ENCODE measurements at regions not wholly inside any gene's neighbourhood (a gene's known extent, or its start where the extent isn't known, plus 50 kb on each side); places are given as distances from the start of the nearest gene placed in this dataset.

DNA sequence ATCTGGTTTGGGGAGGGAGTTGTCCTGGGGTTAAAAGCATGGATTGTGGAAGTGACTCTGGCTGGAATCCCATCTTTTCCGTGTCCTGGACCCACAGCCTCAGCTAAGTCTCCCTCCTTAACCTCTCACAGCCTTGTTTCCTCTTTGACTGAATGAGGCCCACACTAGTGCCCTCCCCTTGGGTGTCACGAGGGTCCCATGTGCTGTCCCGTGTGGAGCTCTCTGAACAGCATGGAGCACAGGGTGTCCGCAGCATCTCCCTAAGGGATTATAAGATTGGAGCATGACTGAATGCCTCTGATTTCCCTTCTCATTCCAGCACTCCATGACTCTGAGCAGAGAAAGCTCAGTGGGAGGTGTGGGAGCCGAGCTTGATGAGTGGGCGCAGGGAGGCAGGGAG, 182.5 kb downstream of the TEX29 start:
- DNase-seq, result no peak

DNA sequence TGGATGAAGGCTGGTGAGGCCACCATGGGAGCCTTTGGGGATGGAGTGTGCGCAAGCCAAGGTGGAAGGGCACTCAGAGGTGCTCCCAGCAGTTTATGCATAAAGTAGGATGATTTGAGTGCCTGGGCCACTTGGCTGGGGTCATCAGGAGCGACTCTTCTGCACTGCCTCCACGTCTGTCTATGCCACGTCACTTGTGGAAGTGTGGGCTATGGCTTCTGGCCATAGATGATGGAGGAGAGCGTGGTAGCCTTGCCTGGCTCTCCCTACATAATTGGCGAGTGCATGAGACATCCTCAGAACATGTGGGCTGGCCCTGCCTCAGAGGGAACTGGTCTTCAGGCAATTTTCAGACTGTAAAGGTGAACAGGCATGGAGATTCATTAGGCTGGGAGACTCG, 182.9 kb downstream of the TEX29 start:
- DNase-seq, result no peak

DNA sequence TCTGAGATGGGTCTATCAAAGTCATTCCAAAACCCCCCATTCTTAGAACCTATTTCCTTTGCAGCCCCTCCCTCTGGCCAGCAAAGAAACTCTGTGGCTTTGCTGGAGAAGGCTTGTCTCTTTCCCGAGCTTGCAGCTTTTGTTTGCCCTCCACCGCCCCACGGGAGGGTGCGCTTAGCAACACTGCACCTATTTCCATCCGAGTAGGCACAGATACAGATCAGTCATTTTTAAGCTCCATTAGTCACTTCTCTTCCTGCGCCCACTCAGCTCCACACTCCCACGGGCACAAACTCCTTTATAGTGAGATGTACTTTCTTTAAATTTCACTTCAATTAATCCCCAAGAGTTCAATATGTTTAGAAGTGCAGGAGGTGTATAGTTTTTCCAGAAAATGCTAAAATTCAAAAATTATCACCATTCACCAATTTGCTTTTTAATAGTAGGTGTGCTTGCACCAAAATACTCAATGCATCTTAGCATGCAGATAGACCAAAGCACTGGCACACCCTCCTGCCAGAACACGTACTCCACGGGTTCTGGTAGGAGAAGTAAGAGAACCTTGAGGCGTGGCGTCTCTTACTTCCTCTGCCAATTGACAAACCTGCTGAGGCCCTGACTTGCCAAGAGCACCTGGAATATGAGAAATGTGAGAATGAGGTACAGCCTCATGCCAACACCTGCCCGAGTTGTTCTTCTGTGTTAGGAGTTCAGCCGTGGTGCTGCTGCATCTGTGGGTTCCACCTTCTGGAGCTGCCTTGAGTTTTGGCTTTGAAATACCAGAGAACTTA, 183.7 kb downstream of the TEX29 start:
- DNase-seq, result no peak

DNA sequence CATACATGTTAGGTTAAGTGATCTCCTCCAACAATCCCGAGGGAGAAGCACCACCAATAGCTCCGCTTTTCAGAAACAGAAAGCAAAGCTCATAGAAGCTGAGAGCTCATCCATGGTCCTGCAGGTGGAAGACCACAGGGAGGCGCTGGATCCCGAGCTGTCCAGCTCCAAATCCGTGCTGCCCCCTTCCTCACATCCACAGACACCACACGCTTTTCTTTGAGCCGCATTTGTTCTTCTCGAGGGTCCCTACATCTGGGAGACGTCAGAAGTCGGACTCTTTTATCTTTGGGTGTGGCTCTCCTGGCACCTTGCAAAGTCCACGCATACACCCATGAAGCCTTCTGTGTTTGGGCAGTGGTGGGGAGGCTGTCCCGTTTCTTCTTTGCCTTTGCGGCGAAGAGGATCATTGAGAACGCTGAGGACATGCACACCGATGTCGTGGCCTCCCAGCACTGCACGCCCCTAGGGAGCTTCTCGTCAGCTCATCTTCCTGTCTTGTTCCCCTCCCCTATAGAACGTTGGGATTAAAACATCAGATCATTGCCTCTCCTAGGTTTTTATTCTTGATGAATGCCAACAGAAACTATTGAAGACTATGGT, 184.8 kb downstream of the TEX29 start:
- DNase-seq, result no peak

DNA sequence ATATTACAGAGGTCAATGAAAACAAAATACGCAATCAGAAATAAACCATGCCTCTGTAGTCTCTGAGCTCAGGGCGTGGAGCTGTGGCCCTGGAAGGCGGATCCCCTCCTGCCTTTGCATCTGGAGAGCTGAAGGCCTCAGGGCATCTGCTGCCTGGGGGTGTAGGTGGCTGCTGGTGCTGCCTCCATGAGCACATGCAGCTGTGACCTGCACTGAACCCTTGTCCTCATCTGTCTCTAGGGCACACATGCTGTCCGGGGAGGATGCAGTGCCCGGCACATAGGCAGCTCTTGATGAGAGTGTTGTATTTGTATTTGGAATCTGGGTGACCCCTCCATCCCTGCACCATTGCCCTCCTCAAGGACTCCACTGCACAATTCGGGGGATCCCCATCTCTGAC, 185.7 kb downstream of the TEX29 start:
- no peak for DNase-seq

DNA sequence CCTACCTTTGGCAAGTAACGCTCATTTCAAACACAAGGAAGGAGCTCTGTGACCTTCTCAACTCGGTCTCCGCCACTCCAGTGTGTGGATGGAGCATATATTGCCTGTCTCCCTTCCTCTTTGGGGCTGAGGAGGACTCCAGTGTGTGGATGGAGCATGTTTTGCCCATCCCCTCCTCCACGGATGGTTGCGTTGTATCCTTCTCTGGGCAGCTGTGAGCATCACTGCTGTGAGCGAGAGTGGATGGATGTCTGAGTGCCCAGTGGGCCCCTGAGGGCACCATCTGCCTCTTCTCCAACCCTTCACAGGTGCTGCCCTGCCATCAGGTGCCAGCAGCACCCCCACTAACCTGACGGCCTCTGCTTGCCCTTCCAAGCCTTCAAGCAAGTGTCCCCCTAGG, 186.2 kb downstream of the TEX29 start:
- DNase-seq, result no peak

DNA sequence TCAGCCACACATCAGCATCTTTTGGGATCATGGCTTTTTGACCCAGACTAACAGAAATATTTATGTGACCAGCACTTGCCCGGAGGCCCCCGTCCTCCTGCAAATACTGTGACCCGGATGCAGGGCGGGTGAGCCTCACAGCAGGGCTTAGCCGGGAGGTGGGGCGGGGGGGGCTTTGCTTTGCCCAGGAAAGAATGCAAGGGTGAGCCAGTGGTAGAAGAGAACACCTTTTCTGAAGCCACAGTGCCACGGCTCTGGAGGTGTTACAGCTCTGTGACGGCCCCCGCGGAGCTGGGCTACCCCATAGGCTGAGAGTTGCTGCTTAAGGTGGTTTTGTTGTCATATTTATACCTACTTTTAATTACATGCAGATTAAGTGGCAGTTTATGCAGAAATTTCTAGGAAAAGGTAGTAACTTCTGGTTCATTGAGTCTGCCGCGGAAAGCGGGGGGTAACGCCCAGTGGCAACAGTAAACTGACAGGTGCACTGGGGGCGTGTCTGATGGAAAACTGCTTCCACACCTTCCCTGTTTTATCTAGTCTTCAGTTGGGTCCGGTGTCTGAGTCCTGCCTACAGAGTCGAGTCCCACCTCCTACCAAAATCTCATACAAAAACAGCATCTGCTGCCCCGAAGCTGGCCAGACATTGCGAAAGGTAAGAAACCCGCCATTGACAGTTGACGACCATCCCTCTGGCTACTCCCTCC, 187.9 kb downstream of the TEX29 start:
- no peak for DNase-seq

DNA sequence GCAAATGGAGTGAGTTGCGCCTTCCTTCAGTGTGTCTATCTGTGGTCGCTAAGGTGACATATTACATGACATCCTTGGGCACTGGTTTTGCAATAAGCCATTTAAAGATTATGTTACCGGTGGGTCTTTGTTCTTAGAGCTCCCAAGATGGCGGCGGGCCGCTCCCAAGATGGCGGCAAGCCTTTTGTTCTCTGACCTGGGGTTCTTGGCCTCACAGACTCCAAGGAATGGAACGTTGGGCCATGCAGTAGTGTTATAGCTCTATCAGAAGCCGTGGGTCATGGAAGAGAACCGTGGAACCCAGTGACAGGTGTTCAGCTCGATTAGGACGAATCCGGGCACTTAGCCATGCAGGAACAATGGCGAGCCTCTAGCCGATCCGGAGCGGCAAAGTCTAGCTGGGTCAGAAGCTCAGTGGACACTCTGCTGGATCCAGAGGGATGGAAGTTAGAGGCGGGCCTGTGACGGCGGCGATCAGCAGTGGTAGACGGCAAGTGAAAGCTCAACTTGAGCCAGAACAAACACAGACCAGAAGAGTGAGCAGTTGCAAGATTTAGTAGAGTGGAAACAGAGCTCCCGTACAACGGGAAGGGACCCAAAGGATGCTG, 188.6 kb downstream of the TEX29 start:
- DNase-seq, result no peak

DNA sequence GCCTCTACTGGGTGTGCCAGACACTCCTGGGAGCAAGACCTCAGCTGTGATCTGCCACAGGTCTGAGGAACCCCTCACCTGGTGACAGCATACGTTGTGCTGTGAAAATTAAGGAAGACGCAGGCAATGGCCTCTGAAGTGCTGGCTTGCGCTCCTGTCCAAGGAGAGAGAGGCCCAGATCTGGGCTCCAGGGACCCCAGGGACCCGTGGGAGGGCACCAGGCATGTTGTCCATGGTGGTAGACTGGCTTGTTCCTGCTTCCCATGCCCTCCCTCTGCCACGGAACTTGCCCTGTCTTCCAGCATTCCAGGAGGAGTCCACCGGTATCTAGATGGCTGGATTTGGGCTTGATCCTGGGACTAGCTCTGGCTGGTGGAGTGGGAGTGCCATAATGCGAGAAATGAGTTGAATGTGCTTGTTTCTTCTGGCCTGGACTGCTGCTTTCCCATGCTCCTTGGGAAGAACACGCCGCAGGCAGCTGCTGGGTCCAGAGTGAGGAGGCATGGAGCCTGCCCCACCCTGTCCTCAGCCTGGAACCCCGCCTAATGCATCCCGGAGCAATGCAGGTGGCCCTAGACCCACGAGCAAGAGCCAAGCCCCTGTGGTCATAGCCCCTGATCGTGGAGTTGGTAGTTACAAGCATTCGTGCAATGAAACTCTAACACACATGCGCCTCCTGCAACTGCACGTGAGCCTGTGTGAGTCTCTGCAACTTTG, 190.2 kb downstream of the TEX29 start:
- DNase-seq, result no peak

DNA sequence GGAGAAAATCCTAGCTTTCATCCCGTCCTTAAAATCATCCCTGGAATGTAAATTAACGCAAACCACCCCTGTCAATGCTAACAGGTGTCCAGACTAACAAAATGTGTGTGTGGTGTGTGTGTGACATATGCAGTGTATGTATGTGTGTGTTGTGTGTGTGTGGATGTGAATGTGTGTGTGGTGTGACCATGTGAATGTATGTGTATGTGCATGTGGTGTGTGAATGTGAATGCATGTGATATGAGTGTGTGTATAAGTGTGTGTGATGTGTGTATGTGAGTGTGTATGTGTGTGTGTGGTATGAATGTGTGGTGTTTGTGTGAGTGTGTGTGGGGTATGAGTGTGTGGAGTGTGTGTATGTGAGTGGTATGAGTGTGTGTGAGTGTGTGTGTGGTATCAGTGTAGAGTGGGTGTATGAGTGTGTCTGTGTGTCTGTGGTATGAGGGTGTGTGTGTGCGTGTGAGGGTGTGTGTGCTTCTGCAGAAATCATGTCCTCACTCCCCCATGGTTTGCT, 190.8 kb downstream of the TEX29 start:
- DNase-seq, result no peak

DNA sequence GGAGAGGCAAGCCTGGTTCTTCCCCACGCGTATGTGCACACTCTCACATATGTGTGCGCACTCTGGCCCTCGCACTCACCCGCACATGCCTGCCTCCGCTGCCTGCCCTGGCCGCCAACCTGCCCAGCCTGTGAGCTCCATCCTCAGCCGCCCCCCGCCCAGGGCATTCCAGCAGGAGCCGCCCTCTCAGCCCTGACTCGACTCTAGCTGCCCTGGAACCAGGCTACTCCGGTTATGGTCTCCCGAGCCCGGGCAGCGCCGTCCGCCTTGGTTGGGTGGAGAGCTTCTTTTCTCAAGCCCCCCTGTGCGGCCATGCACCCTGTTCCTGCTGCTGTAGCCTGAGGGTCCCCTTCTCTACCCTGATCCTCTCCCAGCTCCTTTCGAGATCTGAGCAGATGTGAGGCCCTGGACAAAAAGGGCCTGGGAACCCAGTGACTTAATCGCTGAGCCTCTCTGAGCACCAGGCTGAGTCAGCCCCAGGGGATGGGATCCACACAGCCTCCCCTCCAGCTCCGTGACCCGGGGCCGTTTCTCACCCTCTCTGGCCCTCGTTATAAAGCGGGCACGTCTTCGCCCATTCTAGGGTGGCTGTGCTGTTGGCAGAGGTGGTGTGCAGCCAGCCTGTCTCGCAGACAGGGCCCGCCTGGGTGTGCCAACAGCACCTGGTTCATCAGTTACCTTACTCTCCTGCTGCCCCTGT, 191.5 kb downstream of the TEX29 start:
- DNase-seq, result no peak

DNA sequence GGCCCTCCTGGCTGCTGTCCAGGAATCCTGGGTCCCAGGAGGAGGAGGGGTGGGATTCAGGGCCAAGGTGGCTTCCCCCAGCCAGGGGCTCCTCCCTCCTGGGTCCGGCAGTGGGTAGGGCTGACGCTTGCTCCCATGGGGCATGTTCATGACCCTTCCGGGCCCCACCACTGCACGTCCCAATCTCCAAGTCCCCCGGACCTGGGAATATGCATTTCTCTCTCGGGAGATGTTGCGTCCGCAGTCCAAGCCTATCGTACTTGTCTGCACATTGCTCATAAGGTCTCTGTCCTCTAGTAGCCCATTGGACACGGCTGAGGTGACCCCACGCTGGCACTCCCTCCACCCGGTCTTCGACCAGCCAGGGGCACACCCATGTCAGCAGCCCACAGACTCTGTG, 192.3 kb downstream of the TEX29 start:
- DNase-seq, result no peak

DNA sequence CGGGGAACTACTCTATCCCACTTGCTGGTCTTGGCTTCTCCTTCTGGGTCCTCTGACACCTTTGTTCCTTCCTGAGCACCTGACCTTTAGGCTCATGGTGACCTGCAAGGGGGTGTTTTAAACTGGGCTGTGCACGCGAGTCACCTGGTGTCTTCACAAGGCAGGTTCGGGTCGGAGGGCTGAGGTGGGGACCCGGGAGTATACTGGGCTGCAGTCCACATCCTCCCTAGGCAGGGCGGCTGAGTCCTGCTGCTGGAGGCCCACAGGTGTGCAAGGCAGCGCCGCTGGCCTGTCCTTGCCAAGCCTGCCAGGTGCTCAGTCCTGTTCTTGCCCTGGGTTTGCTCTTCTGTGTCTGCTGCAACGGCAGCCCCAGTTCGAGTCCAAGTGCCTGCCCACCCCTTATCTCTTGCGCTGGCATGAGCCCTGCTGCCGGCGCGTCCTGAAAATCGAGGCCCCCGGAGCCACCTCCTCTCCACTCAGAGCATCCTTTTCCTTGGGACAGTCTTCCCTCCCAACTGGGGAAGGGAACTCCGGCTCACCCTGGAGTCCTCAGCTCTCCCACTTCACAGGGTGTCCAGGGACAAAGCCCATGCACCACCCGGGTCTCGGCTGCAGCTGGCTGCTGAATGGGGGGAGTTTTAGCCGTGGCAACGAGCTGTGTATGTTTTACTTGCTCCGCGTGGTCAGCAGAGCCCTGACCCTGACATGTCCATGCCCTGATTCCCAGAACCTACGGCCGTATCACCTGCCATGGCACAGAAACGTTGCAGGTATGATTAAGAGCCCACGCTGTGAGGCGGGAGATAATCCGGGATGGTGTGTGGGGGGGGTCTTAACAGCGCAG, 193.5 kb downstream of the TEX29 start:
- no peak for DNase-seq

DNA sequence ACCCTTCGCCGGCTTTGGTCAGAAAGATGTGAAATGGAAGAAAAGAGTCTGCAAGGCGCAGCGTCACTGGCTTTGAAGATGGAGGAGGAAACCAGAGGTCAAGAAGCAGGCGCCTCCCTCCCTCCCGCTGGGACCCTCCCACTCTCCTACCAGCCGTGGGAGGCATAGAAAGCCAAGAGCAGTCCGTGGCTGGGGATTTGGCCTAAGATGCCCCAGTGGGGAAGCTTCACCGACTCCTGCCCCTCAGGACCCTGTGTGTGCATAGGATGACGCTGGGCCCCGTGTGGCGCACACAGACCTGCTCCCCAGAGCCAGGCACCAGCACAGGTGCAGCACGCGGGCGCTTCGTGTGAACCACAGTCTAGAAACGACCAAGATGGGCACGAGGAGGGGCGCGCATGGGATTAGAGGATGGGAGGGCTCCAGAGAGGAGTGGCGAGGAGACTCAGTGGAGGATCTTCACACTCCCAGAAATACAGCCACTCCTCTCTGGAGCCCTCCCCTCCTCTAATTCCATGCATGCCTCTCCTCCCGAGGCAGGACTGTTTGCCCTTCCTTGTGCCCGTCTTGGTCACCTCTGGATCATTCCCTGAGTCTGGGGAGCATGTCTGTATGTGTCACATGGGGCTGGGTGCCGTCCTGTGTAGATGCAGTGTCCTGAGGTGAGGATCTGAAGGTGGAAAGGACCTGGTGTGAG, 194.3 kb downstream of the TEX29 start:
- no peak for DNase-seq

DNA sequence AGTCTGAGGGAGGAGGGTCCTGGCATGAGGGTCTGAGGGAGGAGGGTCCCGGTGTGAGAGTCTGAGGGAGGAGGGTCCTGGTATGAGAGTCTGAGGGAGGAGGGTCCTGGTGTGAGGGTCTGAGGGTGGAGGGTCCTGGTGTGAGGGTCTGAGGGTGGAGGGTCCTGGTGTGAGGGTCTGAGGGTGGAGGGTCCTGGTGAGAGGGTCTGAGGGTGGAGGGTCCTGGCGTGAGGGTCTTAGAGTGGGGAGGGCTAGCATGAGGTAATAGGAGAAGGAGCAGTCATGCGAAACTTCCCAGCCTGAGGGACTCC, 194.8 kb downstream of the TEX29 start:
- DNase-seq, result no peak

DNA sequence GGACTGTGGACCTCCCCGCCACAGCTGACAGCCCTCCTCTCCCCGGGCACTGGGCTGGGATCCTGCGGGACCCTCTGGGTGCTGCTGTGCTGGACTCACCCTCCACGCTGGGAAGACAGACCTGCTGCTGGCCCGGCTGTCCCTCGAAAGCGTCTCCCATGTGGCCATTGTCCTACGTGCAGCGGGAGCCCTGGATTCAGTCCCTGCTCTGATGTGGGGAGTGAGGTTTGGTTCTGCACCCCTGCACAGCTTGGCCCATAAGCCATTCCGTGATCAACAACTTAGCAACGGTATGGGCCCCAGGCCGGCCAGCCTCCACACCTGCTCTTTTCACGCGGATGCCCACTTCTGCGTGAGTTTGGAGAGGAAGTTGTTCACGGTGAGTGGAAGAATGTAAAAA, 195.2 kb downstream of the TEX29 start:
- DNase-seq, result no peak

DNA sequence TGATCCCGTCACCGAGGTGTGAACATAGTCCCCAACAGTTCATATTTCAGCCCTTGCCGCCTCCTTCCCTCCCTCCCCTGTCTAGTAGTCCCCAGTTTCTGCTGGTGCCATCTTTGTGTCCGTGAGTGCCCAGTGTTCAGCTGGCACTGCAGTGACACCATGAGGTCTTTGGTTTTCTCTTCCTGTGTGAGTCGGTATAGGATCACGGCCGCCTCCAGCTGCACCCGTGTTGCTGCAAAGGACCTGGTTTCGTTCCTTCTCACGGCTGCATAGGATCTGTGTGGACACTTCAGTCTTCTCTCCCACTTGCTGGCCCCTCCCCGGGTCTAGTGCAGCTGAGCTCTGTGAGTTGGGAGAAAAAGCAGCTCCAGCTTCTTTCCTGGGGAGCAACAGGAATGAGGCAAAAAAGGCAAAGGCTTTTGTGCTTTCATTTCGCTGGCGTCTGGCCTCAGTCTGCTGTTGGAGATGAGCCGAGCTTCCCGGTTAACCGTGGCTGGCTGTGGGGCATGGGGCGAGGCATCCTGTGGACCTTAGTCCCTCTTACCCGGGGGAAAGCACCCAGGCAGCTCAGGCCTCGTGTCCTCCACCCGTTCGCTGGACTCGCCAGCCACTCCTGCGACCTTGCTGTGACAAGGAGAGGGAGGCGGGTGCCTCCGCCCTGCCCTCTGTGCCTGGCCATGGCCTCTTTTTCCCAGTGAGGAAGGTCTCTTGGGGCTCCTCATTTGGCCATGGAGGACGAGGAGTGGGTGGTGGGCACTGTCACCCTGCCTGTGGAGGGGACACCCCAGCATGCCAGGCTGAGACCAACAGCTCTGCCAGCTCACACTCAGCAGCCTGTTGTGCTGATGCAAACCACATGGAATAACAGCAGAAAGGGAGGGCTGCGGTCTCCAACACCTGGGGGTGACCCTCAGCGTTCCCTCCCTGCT, 196.5 kb downstream of the TEX29 start:
- no peak for DNase-seq

DNA sequence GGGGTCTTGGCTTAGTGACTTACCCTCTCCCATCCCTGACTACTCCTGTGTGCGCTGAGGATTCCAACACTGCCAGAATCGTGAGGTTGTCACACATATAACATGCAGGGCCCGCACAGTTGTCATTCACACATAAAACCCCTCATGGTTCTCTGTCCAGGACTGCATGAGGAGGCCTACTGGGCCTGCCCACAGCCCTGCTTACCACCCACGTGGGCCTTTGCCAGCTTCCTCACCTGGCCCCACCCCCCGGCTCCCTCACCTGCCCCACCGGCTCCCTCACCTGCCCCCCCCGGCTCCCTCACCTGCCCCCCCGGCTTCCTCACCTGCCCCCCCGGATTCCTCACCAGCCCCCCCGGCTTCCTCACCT, 197.2 kb downstream of the TEX29 start:
- no peak for DNase-seq

DNA sequence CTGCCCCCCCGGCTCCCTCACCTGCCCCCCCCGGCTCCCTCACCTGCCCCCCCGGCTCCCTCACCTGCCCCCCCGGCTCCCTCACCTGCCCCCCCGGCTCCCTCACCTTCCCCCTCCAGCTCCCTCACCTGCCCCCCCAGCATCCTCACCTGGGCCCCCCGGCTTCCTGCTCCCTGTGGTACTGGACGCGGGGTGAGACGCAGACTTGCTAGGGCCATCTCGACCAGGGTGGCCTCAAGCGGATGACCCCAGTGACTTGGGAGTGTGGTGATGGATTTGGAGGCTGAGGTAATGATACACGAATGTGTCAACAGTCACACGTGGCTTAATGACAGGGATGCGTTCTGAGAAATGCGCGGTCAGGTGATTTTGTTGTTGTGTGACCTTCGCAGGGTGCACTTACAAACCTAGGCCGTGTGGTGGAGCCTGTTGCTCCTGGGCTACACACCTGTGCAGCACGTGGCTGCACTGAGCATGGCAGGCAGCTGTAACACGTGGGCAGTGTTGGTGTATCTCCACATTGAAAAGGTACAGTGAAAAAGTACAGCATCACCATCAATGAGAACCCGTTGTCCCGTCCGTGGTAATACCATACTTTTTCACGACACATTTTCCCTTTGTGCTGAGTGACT, 197.8 kb downstream of the TEX29 start:
- DNase-seq, result peak; percentile 51
